ENCODE measurements at regions not wholly inside any gene's neighbourhood (a gene's known extent, or its start where the extent isn't known, plus 50 kb on each side); places are given as distances from the start of the nearest gene placed in this dataset.

- H3K9ac ChIP-seq (ENCODE audit: low read length): no peak overlapping the region
- H3K9me3 ChIP-seq (ENCODE audit: low read length): no peaks in the 10 kb centered on the region
- no peak overlapping the region for H2AFZ ChIP-seq (ENCODE audit: low read depth, low read length)
- H3K9me2 ChIP-seq (ENCODE audit: insufficient read depth, low read length): no peaks in the 10 kb centered on the region
- no peaks in the 10 kb centered on the region for H3K36me3 ChIP-seq (ENCODE audit: insufficient read depth, low read length)
- no peaks in the 10 kb centered on the region for H3K79me2 ChIP-seq (replicated peaks; ENCODE audit: insufficient read depth, low read length)
- H4K20me1 ChIP-seq (ENCODE audit: insufficient read depth): no peaks in the 10 kb centered on the region
- H3K4me2 ChIP-seq (ENCODE audit: low read length): no peak overlapping the region
- no peak for TF ChIP-seq EZH2 (IDR thresholded peaks at IDR 0.05; ENCODE audit: borderline replicate concordance, insufficient read depth, low read length, poor library complexity, severe bottlenecking)
- no peak for TF ChIP-seq SMC3 (conservative IDR thresholded peaks at IDR 0.05; ENCODE audit: poor library complexity)
- no peak for TF ChIP-seq TAF1 (IDR thresholded peaks at IDR 0.05; ENCODE audit: low read depth)
- TF ChIP-seq MXI1 (conservative IDR thresholded peaks at IDR 0.05; ENCODE audit: poor library complexity, severe bottlenecking): no peak
- TF ChIP-seq RAD21 (conservative IDR thresholded peaks at IDR 0.05): no peak
- TF ChIP-seq CTCF (IDR thresholded peaks at IDR 0.05; ENCODE audit: poor library complexity, severe bottlenecking): no peak
- TF ChIP-seq POLR2AphosphoS5 (IDR thresholded peaks at IDR 0.05): no peak
- no peak for TF ChIP-seq REST (IDR thresholded peaks at IDR 0.05; ENCODE audit: borderline replicate concordance)
- no peak for TF ChIP-seq EP300 (conservative IDR thresholded peaks at IDR 0.05; ENCODE audit: poor library complexity, severe bottlenecking)
- no peaks in the 10 kb centered on the region for H3F3A ChIP-seq (ENCODE audit: insufficient read depth, low read length, poor library complexity, severe bottlenecking)
- no peak overlapping the region for H3K27ac ChIP-seq (ENCODE audit: low read length)
- H3K4me3 ChIP-seq (ENCODE audit: low read length): no peak overlapping the region
- no peaks in the 10 kb centered on the region for H3K27me3 ChIP-seq (ENCODE audit: insufficient read depth, low read depth, low read length)
These were observed 1101.3 kb downstream of the XPNPEP1 start for GRCh38 chr10:108822026-108822425.

- Histone ChIP-seq H3K9me3 (ENCODE audit: low read length) (no peaks in the 10 kb centered on the region), H3K9ac (ENCODE audit: low read length) (no peak overlapping the region), H4K20me1 (ENCODE audit: insufficient read depth) (no peaks in the 10 kb centered on the region), H3K9me2 (ENCODE audit: insufficient read depth, low read length) (no peaks in the 10 kb centered on the region), H2AFZ (ENCODE audit: low read depth, low read length) (no peak overlapping the region), H3K27me3 (ENCODE audit: insufficient read depth, low read depth, low read length) (no peaks in the 10 kb centered on the region), H3K27ac (ENCODE audit: low read length) (no peak overlapping the region), H3K79me2 (replicated peaks; ENCODE audit: insufficient read depth, low read length) (no peaks in the 10 kb centered on the region), H3K4me2 (ENCODE audit: low read length) (no peak overlapping the region), H3K4me3 (ENCODE audit: low read length) (no peak overlapping the region), H3K36me3 (ENCODE audit: insufficient read depth, low read length) (no peaks in the 10 kb centered on the region), H3F3A (ENCODE audit: insufficient read depth, low read length, poor library complexity, severe bottlenecking) (no peaks in the 10 kb centered on the region)
- TF ChIP-seq EZH2 (IDR thresholded peaks at IDR 0.05; ENCODE audit: borderline replicate concordance, insufficient read depth, low read length, poor library complexity, severe bottlenecking) (no peak), REST (IDR thresholded peaks at IDR 0.05; ENCODE audit: borderline replicate concordance) (no peak), CTCF (IDR thresholded peaks at IDR 0.05; ENCODE audit: poor library complexity, severe bottlenecking) (no peak)
These were observed 1104.0 kb downstream of the XPNPEP1 start for GRCh38 chr10:108819302-108819701.
